SK-N-SH (cell line): ENCODE measurements at regions not wholly inside any gene's neighbourhood (a gene's known extent, or its start where the extent isn't known, plus 50 kb on each side); places are given as distances from the start of the nearest gene placed in this dataset.

Source experiments
- EP300 ChIP-seq, 2 experiments: IDR thresholded peaks; 2 replicates each; pipeline versions ENCODE4 v1.4.0 to v1.6.1; 2012; ENCODE audit warnings: borderline replicate concordance in 1 of 2, low read depth in 1 of 2, low read length in 1 of 2
- MXI1 ChIP-seq: IDR thresholded peaks from 2 replicates; pipeline ENCODE4 v1.6.1; 2012; ENCODE audit warnings: mild to moderate bottlenecking, low read depth, low read length, improper control_type of control experiment
- NRF1 ChIP-seq: IDR thresholded peaks from 2 replicates; pipeline ENCODE4 v1.6.1; 2012; ENCODE audit warnings: low read depth, mild to moderate bottlenecking, low read length
- POLR2AphosphoS5 ChIP-seq: IDR thresholded peaks from 2 replicates; pipeline ENCODE4 v1.6.1; 2012; ENCODE audit warnings: low read depth, low read length
- RAD21 ChIP-seq: IDR thresholded peaks from 2 replicates; pipeline ENCODE4 v1.6.1; 2012; ENCODE audit warnings: mild to moderate bottlenecking, low read length
- REST ChIP-seq: IDR thresholded peaks from 2 replicates; pipeline ENCODE4 v1.6.1; 2012; ENCODE audit warnings: mild to moderate bottlenecking, low read depth, low read length, moderate library complexity
- RXRA ChIP-seq: IDR thresholded peaks from 2 replicates; pipeline ENCODE4 v1.4.0; 2012; ENCODE audit warnings: low read depth, mild to moderate bottlenecking, borderline replicate concordance
- TEAD4 ChIP-seq: IDR thresholded peaks from 2 replicates; pipeline ENCODE4 v1.4.0; 2012; ENCODE audit warnings: mild to moderate bottlenecking, borderline replicate concordance; ENCODE audit not compliant: insufficient read depth
- TF ChIP-seq, protein P1 (sequence below): fragments of 200-600 bp; sonication (generic); IDR thresholded peaks from 2 replicates; pipeline ENCODE4 v1.6.1; 2017; ENCODE audit warnings: antibody characterized with exemption, mild to moderate bottlenecking, moderate library complexity

GRCh38 chr3:145422556-145422955, 738.4 kb downstream of the PLOD2 start:
- TF ChIP-seq, protein P1, sequence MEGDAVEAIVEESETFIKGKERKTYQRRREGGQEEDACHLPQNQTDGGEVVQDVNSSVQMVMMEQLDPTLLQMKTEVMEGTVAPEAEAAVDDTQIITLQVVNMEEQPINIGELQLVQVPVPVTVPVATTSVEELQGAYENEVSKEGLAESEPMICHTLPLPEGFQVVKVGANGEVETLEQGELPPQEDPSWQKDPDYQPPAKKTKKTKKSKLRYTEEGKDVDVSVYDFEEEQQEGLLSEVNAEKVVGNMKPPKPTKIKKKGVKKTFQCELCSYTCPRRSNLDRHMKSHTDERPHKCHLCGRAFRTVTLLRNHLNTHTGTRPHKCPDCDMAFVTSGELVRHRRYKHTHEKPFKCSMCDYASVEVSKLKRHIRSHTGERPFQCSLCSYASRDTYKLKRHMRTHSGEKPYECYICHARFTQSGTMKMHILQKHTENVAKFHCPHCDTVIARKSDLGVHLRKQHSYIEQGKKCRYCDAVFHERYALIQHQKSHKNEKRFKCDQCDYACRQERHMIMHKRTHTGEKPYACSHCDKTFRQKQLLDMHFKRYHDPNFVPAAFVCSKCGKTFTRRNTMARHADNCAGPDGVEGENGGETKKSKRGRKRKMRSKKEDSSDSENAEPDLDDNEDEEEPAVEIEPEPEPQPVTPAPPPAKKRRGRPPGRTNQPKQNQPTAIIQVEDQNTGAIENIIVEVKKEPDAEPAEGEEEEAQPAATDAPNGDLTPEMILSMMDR = no peak
- TF ChIP-seq EP300 (IDR thresholded peaks at IDR 0.05; ENCODE audit: borderline replicate concordance in 1 of 2, low read depth in 1 of 2, low read length in 1 of 2) (no peak), MXI1 (no peak), RXRA (no peak), REST (no peak), TEAD4 (no peak), RAD21 (no peak), POLR2AphosphoS5 (no peak), NRF1 (no peak)
